Smooth muscle cell of the brain vasculature (primary cell): ENCODE measurements at regions not wholly inside any gene's neighbourhood (a gene's known extent, or its start where the extent isn't known, plus 50 kb on each side); places are given as distances from the start of the nearest gene placed in this dataset.
A peak's percentile ranks its signal among the peaks of the same experiment; 100 is the strongest.

ENCODE experiments used
- DNase-seq: peaks from one replicate; pipeline ENCODE4 v3.0.0-alpha.2; 2012; ENCODE audit warnings: low read depth, low spot score

- no peak for DNase-seq
Observed at GRCh38 chr2:188132385-188132784, 159.3 kb upstream of the GULP1 start.

GRCh38 chr2:188134241-188134640, 157.4 kb upstream of the GULP1 start:
- DNase-seq, result no peak

GRCh38 chr2:188138313-188138712, 153.4 kb upstream of the GULP1 start:
- no peak for DNase-seq

- no peak for DNase-seq
Observed at GRCh38 chr2:188142088-188142487, 149.6 kb upstream of the GULP1 start.

- no peak for DNase-seq
Observed at GRCh38 chr2:188142636-188143295, 148.9 kb upstream of the GULP1 start.

GRCh38 chr2:188145885-188146284, 145.8 kb upstream of the GULP1 start:
- no peak for DNase-seq

- DNase-seq, result no peak
Observed at GRCh38 chr2:188146888-188147287, 144.8 kb upstream of the GULP1 start.

- DNase-seq, result no peak
Observed at GRCh38 chr2:188151670-188152069, 140.0 kb upstream of the GULP1 start.

- DNase-seq, result no peak
Observed at GRCh38 chr2:188158337-188159100, 133.2 kb upstream of the GULP1 start.

GRCh38 chr2:188159484-188159883, 132.2 kb upstream of the GULP1 start:
- DNase-seq, result no peak

- no peak for DNase-seq
Observed at GRCh38 chr2:188170356-188170755, 121.3 kb upstream of the GULP1 start.

- DNase-seq, result no peak
Observed at GRCh38 chr2:188176620-188177019, 115.1 kb upstream of the GULP1 start.

- no peak for DNase-seq
Observed at GRCh38 chr2:188181067-188181838, 110.4 kb upstream of the GULP1 start.

GRCh38 chr2:188181884-188182283, 109.8 kb upstream of the GULP1 start:
- no peak for DNase-seq

- no peak for DNase-seq
Observed at GRCh38 chr2:188187726-188188125, 103.9 kb upstream of the GULP1 start.

- no peak for DNase-seq
Observed at GRCh38 chr2:188189356-188189755, 102.3 kb upstream of the GULP1 start.

- DNase-seq, result no peak
Observed at GRCh38 chr2:188193230-188193629, 98.4 kb upstream of the GULP1 start.

- DNase-seq, result no peak
Observed at GRCh38 chr2:188196343-188197008, 95.2 kb upstream of the GULP1 start.

- DNase-seq, result peak; percentile 20
Observed at GRCh38 chr2:188199716-188200128, 92.0 kb upstream of the GULP1 start.

- DNase-seq, result no peak
Observed at GRCh38 chr2:188201639-188202038, 90.0 kb upstream of the GULP1 start.

GRCh38 chr2:188202777-188203176, 88.9 kb upstream of the GULP1 start:
- no peak for DNase-seq

- no peak for DNase-seq
Observed at GRCh38 chr2:188203776-188204175, 87.9 kb upstream of the GULP1 start.
